A549 (cell line): ENCODE measurements at regions not wholly inside any gene's neighbourhood (a gene's known extent, or its start where the extent isn't known, plus 50 kb on each side); places are given as distances from the start of the nearest gene placed in this dataset.

Source experiments
- ATAC-seq, 2 experiments: fragments of 200-7000 bp in 1 of 2; fragments of >200 bp in 1 of 2; cut with Nextera tagmentation in 1 of 2; cut with Tn5 transposase in 1 of 2; 3 replicates each; pipeline versions ENCODE4 v1.8.0 to v1.9.1; 2018 to 2020; ENCODE audit warnings: mild to moderate bottlenecking in 1 of 2, moderate library complexity in 1 of 2
- CTCF ChIA-PET: fragments of 300-600 bp; sonication (Branson Sonifier 250); formaldehyde crosslinking; extraction: SDS; loops from one replicate; lab custom pipeline; 2021; ENCODE audit warnings: antibody characterized with exemption, inconsistent platforms; lab: Yijun Ruan, JAX
- POLR2A ChIA-PET: fragments of 350-600 bp; formaldehyde crosslinking; extraction: SDS; loops from one replicate; lab custom pipeline; 2021; ENCODE audit warnings: antibody characterized with exemption, inconsistent platforms; lab: Yijun Ruan, JAX
- DNase-seq, 2 experiments: peaks; one replicate each; pipeline versions ENCODE4 v3.0.0 to v3.0.0-alpha.2; 2011 to 2016; ENCODE audit warnings: low read depth in 1 of 2, low spot score in 1 of 2
- FAIRE-seq: peaks from 2 replicates; lab custom pipeline; 2011; peaks lifted over from hg19 to GRCh38; lab: Jason Lieb, UNC
- H3K27ac ChIP-seq, 2 experiments: fragments of >200 bp; sonication (Bioruptor Twin); formaldehyde crosslinking; 3 replicates each; pipeline ENCODE4 v1.5.1; 2016 to 2017
- H3K4me1 ChIP-seq: fragments of >200 bp; sonication (Bioruptor Twin); formaldehyde crosslinking; 3 replicates; pipeline ENCODE4 v1.6.1; 2016
- H3K4me2 ChIP-seq: fragments of >200 bp; sonication (Bioruptor Twin); formaldehyde crosslinking; 3 replicates; pipeline ENCODE4 v1.6.1; 2016
- H3K4me3 ChIP-seq: fragments of >200 bp; sonication (Bioruptor Twin); formaldehyde crosslinking; 3 replicates; pipeline ENCODE4 v1.5.1; 2016
- H3K9me3 ChIP-seq: fragments of >200 bp; sonication (Bioruptor Twin); formaldehyde crosslinking; 3 replicates; pipeline ENCODE4 v1.6.1; 2016
- CBX8 ChIP-seq: fragments of 200-600 bp; sonication (generic); IDR thresholded peaks from 2 replicates; pipeline ENCODE4 v1.6.1; 2016
- CHD2 ChIP-seq: fragments of 150-350 bp; IDR thresholded peaks from 2 replicates; pipeline ENCODE4 v1.6.1; 2014; ENCODE audit warnings: low read length; ENCODE audit not compliant: partially characterized antibody
- E2F6 ChIP-seq: IDR thresholded peaks from 2 replicates; pipeline ENCODE4 v1.6.1; 2012; ENCODE audit warnings: low read depth, borderline replicate concordance
- EHMT2 ChIP-seq: fragments of 200-600 bp; sonication (generic); IDR thresholded peaks from 2 replicates; pipeline ENCODE4 v1.6.1; 2016; ENCODE audit warnings: antibody characterized with exemption, low read depth, mild to moderate bottlenecking, moderate library complexity
- EP300 ChIP-seq, 2 experiments: fragments of >200 bp; sonication (Bioruptor Twin); formaldehyde crosslinking; IDR thresholded peaks; 2 replicates in 1 of 2; 3 replicates in 1 of 2; pipeline ENCODE4 v1.6.1; 2016 to 2017
- FOSB ChIP-seq: fragments of 250-450 bp; sonication (Bioruptor Pico); IDR thresholded peaks from 2 replicates; pipeline ENCODE4 v1.5.0; 2020; ENCODE audit warnings: mild to moderate bottlenecking, moderate library complexity
- FOXS1 ChIP-seq: fragments of 250-450 bp; sonication (Bioruptor Pico); IDR thresholded peaks from 2 replicates; pipeline ENCODE4 v1.5.0; 2020; ENCODE audit warnings: mild to moderate bottlenecking, moderate library complexity
- HES2 ChIP-seq: fragments of >200 bp; sonication (Bioruptor Twin); formaldehyde crosslinking; IDR thresholded peaks from 2 replicates; pipeline ENCODE4 v1.6.1; 2016
- HMGXB4 ChIP-seq: fragments of 250-450 bp; sonication (Bioruptor Pico); IDR thresholded peaks from 2 replicates; pipeline ENCODE4 v1.5.0; 2021; ENCODE audit warnings: mild to moderate bottlenecking, moderate library complexity, borderline replicate concordance
- KDM5A ChIP-seq: fragments of 200-600 bp; sonication (generic); IDR thresholded peaks from 2 replicates; pipeline ENCODE4 v1.6.1; 2016; ENCODE audit warnings: antibody characterized with exemption, mild to moderate bottlenecking
- MAFK ChIP-seq: fragments of 450-650 bp; IDR thresholded peaks from 2 replicates; pipeline ENCODE4 v1.6.1; 2014; ENCODE audit not compliant: partially characterized antibody
- PBX3 ChIP-seq: IDR thresholded peaks from 2 replicates; pipeline ENCODE4 v1.6.1; 2012
- PHF8 ChIP-seq: fragments of 200-600 bp; sonication (generic); IDR thresholded peaks from 2 replicates; pipeline ENCODE4 v1.6.1; 2016; ENCODE audit warnings: low read depth, mild to moderate bottlenecking, antibody characterized with exemption, moderate library complexity, borderline replicate concordance
- POLR2AphosphoS2 ChIP-seq: conservative IDR thresholded peaks from 2 replicates; pipeline ENCODE4 v1.6.1; 2012; ENCODE audit warnings: low read length, improper control_type of control experiment, inconsistent platforms
- RAD21 ChIP-seq, 2 experiments: fragments of >200 bp in 1 of 2; sonication (Bioruptor Twin) in 1 of 2; formaldehyde crosslinking in 1 of 2; IDR thresholded peaks in 1 of 2; conservative IDR thresholded peaks in 1 of 2; 2 replicates in 1 of 2; 3 replicates in 1 of 2; pipeline ENCODE4 v1.6.1; 2012 to 2018; ENCODE audit warnings: inconsistent platforms in 1 of 2
- RCOR1 ChIP-seq: fragments of 150-350 bp; IDR thresholded peaks from 2 replicates; pipeline ENCODE4 v1.6.1; 2014; ENCODE audit warnings: antibody characterized with exemption, low read length, low read depth
- RNF2 ChIP-seq: fragments of 200-600 bp; sonication (generic); IDR thresholded peaks from 2 replicates; pipeline ENCODE4 v1.6.1; 2016; ENCODE audit warnings: low read depth, mild to moderate bottlenecking, antibody characterized with exemption, moderate library complexity, borderline replicate concordance
- SMC3 ChIP-seq: fragments of >200 bp; sonication (Bioruptor Twin); formaldehyde crosslinking; IDR thresholded peaks from 3 replicates; pipeline ENCODE4 v1.6.1; 2018; ENCODE audit warnings: inconsistent platforms
- USF2 ChIP-seq: fragments of 450-650 bp; IDR thresholded peaks from 2 replicates; pipeline ENCODE4 v1.6.1; 2014; ENCODE audit warnings: antibody characterized with exemption
- ZC3H11A ChIP-seq: fragments of 450-650 bp; IDR thresholded peaks from 2 replicates; pipeline ENCODE4 v1.6.1; 2014; ENCODE audit warnings: antibody characterized with exemption, mild to moderate bottlenecking
- ZNF302 ChIP-seq: fragments of 250-450 bp; sonication (Bioruptor Pico); IDR thresholded peaks from 2 replicates; pipeline ENCODE4 v1.9.0; 2021; ENCODE audit warnings: inconsistent platforms, mild to moderate bottlenecking, moderate library complexity
- ZSCAN20 ChIP-seq: fragments of 250-450 bp; sonication (Bioruptor Pico); IDR thresholded peaks from 2 replicates; pipeline ENCODE4 v1.8.0; 2022; ENCODE audit warnings: mild to moderate bottlenecking, moderate library complexity
- WGBS: methylation state at CpG from one replicate; pipeline ENCODE4 v1.1.6; 2017; ENCODE audit errors: missing lambda C conversion rate; 5-methylcytosine and 5-hydroxymethylcytosine counted together

- TF ChIP-seq RNF2 (no peak), KDM5A (no peak)
These were observed 168.9 kb downstream of the GPAT3 start (continued) for GRCh38 chr4:83704786-83705185.

GRCh38 chr4:83703752-83704151, 167.8 kb downstream of the GPAT3 start:
- Histone ChIP-seq H3K4me1 (no peaks in the 10 kb centered on the region), H3K4me3 (no peak overlapping the region), H3K9me3 (peaks cover 11% of the 10 kb centered on the region; the same call in 1 of the 3 replicates), H3K27ac (no peak overlapping the region), H3K4me2 (no peak overlapping the region)
- ATAC-seq = no peak
- POLR2A ChIA-PET = no interaction called here
- no peak for FAIRE-seq
- TF ChIP-seq FOSB (CRISPR knock-in tag) (no peak), ZC3H11A (no peak), EP300 (IDR thresholded peaks at IDR 0.05) (no peak), SMC3 (no peak), ZSCAN20 (no peak)
- CTCF ChIA-PET = no interaction called here
- WGBS = 63% methylated on average over 1 of the region's 1 CpG
- no peak for DNase-seq

- FAIRE-seq (no peak), DNase-seq (no peak), ATAC-seq (no peak)
- WGBS = 9% methylated on average over 1 of the region's 1 CpG
- Histone ChIP-seq H3K4me3 (no peak overlapping the region), H3K27ac (no peak overlapping the region), H3K4me1 (no peaks in the 10 kb centered on the region), H3K9me3 (peaks cover 11% of the 10 kb centered on the region; the same call in 1 of the 3 replicates), H3K4me2 (no peak overlapping the region)
- ChIA-PET POLR2A (no interaction called here), CTCF (no interaction called here)
- TF ChIP-seq HES2 = no peak
- TF ChIP-seq, all 56 proteins: peak for 0
These were observed 165.1 kb downstream of the GPAT3 start for GRCh38 chr4:83701041-83701440.

GRCh38 chr4:83699358-83699757, 163.4 kb downstream of the GPAT3 start:
- Histone ChIP-seq H3K4me1 (no peaks in the 10 kb centered on the region), H3K27ac (no peak overlapping the region), H3K4me2 (no peak overlapping the region), H3K4me3 (no peak overlapping the region), H3K9me3 (peaks cover 11% of the 10 kb centered on the region; the same call in 1 of the 3 replicates)
- WGBS = 27% methylated on average over 1 of the region's 1 CpG
- TF ChIP-seq CBX8 (no peak), MAFK (peak; percentile 34)
- no peak for DNase-seq
- FAIRE-seq = no peak
- ATAC-seq = no peak
- ChIA-PET CTCF (no interaction called here), POLR2A (no interaction called here)

GRCh38 chr4:83692028-83692427, 156.1 kb downstream of the GPAT3 start:
- H3K4me2 ChIP-seq = no peak overlapping the region
- no peak overlapping the region for H3K27ac ChIP-seq
- DNase-seq (no peak), ATAC-seq (no peak), FAIRE-seq (no peak)
- H3K4me3 ChIP-seq = no peak overlapping the region
- H3K4me1 ChIP-seq = no peaks in the 10 kb centered on the region
- 69% methylated on average over 1 of the region's 1 CpG for WGBS
- H3K9me3 ChIP-seq = no peaks in the 10 kb centered on the region
- ChIA-PET POLR2A (no interaction called here), CTCF (no interaction called here)
- no peak for TF ChIP-seq USF2
- TF ChIP-seq POLR2AphosphoS2 = no peak
- no peak for TF ChIP-seq CHD2
- no peak for TF ChIP-seq CBX8
- TF ChIP-seq HMGXB4 (CRISPR knock-in tag) = no peak
- TF ChIP-seq ZNF302 (CRISPR knock-in tag) = no peak
- no peak for TF ChIP-seq ZC3H11A
- no peak for TF ChIP-seq PBX3
- TF ChIP-seq E2F6 = no peak
- no peak for TF ChIP-seq MAFK
- TF ChIP-seq RCOR1 = no peak
- TF ChIP-seq EHMT2 = no peak
- TF ChIP-seq PHF8 = no peak
- no peak for TF ChIP-seq RAD21 (conservative IDR thresholded peaks at IDR 0.05 in 1 of 2, IDR thresholded peaks at IDR 0.05 in 1 of 2)
- no peak for TF ChIP-seq FOXS1
